ENCODE measurements at regions not wholly inside any gene's neighbourhood (a gene's known extent, or its start where the extent isn't known, plus 50 kb on each side); places are given as distances from the start of the nearest gene placed in this dataset.

DNA sequence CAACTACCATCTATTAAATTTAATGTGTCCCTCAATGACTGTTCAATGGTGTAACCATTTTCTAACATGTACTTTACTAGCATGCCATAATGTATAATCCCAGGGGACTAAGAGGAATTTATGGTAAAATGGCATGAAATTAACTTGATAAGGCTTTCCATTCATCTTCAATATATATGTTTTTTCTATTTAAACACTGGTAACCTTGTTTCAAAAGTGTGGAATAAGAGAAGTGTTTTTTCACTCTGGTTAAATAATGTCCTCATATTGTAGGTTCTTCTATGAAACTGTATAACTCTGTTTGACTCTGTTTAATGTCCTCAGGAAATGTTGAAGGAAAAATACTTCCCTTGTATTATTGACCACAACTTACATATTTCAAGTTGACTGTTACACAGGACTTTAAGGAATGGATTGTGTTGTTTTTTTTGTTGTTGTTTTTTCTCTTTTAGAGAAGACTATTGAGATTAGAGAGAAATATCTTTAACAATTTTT, 113.8 kb upstream of the ARSJ start:
- Mint-ChIP-seq H3K27me3 (ENCODE audit: low read depth) (no peaks in the 10 kb centered on the region), H3K4me3 (no peak overlapping the region), H3K36me3 (peaks cover 10% of the 10 kb centered on the region), H3K27ac (no peak overlapping the region), H3K9me3 (peaks cover 13% of the 10 kb centered on the region), H3K4me1 (peaks cover 3% of the 10 kb centered on the region)
- no peak for DNase-seq (ENCODE audit: low spot score)
- TF ChIP-seq SOX15 (CRISPR knock-in tag; IDR thresholded peaks at IDR 0.05) (no peak), ZNF138 (CRISPR knock-in tag; conservative IDR thresholded peaks at IDR 0.05) (no peak), KAT7 (CRISPR knock-in tag; IDR thresholded peaks at IDR 0.05; ENCODE audit: borderline replicate concordance) (no peak), ZNF121 (CRISPR knock-in tag; IDR thresholded peaks at IDR 0.05) (no peak), E2F1 (CRISPR knock-in tag; IDR thresholded peaks at IDR 0.05) (no peak), ARID4B (CRISPR knock-in tag; IDR thresholded peaks at IDR 0.05; ENCODE audit: borderline replicate concordance) (no peak), EMX1 (CRISPR knock-in tag; IDR thresholded peaks at IDR 0.05) (no peak), GTF2I (CRISPR knock-in tag; conservative IDR thresholded peaks at IDR 0.05) (no peak), MXD4 (CRISPR knock-in tag; IDR thresholded peaks at IDR 0.05; ENCODE audit: borderline replicate concordance) (no peak)
- TF ChIP-seq, protein P1, sequence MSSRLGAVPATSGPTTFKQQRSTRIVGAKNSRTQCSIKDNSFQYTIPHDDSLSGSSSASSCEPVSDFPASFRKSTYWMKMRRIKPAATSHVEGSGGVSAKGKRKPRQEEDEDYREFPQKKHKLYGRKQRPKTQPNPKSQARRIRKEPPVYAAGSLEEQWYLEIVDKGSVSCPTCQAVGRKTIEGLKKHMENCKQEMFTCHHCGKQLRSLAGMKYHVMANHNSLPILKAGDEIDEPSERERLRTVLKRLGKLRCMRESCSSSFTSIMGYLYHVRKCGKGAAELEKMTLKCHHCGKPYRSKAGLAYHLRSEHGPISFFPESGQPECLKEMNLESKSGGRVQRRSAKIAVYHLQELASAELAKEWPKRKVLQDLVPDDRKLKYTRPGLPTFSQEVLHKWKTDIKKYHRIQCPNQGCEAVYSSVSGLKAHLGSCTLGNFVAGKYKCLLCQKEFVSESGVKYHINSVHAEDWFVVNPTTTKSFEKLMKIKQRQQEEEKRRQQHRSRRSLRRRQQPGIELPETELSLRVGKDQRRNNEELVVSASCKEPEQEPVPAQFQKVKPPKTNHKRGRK (CRISPR knock-in tag; IDR thresholded peaks at IDR 0.05; ENCODE audit: borderline replicate concordance), result no peak
- TF ChIP-seq, protein P2, sequence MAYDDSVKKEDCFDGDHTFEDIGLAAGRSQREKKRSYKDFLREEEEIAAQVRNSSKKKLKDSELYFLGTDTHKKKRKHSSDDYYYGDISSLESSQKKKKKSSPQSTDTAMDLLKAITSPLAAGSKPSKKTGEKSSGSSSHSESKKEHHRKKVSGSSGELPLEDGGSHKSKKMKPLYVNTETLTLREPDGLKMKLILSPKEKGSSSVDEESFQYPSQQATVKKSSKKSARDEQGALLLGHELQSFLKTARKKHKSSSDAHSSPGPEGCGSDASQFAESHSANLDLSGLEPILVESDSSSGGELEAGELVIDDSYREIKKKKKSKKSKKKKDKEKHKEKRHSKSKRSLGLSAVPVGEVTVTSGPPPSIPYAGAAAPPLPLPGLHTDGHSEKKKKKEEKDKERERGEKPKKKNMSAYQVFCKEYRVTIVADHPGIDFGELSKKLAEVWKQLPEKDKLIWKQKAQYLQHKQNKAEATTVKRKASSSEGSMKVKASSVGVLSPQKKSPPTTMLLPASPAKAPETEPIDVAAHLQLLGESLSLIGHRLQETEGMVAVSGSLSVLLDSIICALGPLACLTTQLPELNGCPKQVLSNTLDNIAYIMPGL (CRISPR knock-in tag; IDR thresholded peaks at IDR 0.05), result no peak
- ATAC-seq, result no peak
- ChIA-PET CTCF (no interaction called here), POLR2A (no interaction called here)

DNA sequence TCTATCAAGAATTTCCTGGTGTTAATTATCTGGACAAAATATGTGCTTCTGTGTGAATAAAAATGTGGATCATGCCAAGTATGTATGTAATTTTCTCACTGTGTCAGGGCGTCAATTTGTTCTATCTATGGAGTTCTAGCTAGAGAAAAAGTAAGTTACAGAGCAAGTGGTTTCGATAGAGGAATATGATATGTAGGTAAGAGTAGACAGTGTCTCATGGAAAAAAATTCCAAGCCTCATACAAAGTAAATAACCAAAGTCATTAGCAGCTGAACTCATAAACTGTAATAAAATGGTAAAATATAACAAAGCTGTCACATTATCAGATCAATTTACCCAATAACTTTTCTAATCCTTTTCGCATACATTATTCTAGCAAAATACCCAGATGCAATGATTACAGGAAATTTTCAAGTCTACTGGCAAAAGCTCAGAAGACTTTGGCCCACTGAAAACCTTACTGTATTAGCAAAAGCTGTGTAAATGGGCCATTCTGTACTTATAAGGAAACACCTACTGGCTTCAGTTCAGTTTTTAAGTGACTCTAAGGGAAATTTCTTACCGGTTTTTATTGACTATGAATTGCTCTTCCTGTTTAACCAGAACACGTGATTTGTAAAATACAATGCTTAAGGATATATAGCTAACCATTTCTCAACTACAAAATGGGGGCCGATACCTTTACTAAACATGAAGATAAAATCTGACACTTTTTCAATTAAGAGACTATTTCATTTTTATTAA, 121.0 kb upstream of the ARSJ start:
- Mint-ChIP-seq H3K27ac (no peak overlapping the region), H3K27me3 (ENCODE audit: low read depth) (no peaks in the 10 kb centered on the region), H3K36me3 (no peaks in the 10 kb centered on the region), H3K4me1 (no peaks in the 10 kb centered on the region; the same call in 1 of the 2 replicates), H3K9me3 (no peaks in the 10 kb centered on the region), H3K4me3 (no peak overlapping the region)
- ATAC-seq, result no peak
- TF ChIP-seq TCF7 (CRISPR knock-in tag; IDR thresholded peaks at IDR 0.05; ENCODE audit: low read depth) (no peak), MYBL2 (CRISPR knock-in tag; IDR thresholded peaks at IDR 0.05) (no peak), SOX15 (CRISPR knock-in tag; IDR thresholded peaks at IDR 0.05) (no peak), ZNF263 (CRISPR knock-in tag; IDR thresholded peaks at IDR 0.05; ENCODE audit: low read depth) (no peak), GABPB1 (CRISPR knock-in tag; IDR thresholded peaks at IDR 0.05) (no peak), IRF2 (CRISPR knock-in tag; IDR thresholded peaks at IDR 0.05; ENCODE audit: borderline replicate concordance, low read depth) (no peak)
- TF ChIP-seq, protein P2 (CRISPR knock-in tag; IDR thresholded peaks at IDR 0.05), result no peak
- TF ChIP-seq, protein P3, sequence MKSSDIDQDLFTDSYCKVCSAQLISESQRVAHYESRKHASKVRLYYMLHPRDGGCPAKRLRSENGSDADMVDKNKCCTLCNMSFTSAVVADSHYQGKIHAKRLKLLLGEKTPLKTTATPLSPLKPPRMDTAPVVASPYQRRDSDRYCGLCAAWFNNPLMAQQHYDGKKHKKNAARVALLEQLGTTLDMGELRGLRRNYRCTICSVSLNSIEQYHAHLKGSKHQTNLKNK (CRISPR knock-in tag; IDR thresholded peaks at IDR 0.05), result no peak
- TF ChIP-seq, protein P4, sequence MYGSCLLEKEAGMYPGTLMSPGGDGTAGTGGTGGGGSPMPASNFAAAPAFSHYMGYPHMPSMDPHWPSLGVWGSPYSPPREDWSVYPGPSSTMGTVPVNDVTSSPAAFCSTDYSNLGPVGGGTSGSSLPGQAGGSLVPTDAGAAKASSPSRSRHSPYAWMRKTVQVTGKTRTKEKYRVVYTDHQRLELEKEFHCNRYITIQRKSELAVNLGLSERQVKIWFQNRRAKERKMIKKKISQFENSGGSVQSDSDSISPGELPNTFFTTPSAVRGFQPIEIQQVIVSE (CRISPR knock-in tag; IDR thresholded peaks at IDR 0.05; ENCODE audit: borderline replicate concordance), result no peak
- POLR2A ChIA-PET, result no interaction called here
- CTCF ChIA-PET, result no interaction called here
- DNase-seq (ENCODE audit: low spot score), result no peak

Data from WTC11 (cell line).